Erythroblast (primary cell): ENCODE measurements at regions not wholly inside any gene's neighbourhood (a gene's known extent, or its start where the extent isn't known, plus 50 kb on each side); places are given as distances from the start of the nearest gene placed in this dataset.

Source experiments
- GATA1 ChIP-seq: IDR thresholded peaks from 2 replicates; pipeline ENCODE4 v1.6.1; 2011; ENCODE audit warnings: low read depth, mild to moderate bottlenecking, control low read depth, low read length, moderate library complexity
- POLR2A ChIP-seq: IDR thresholded peaks from 2 replicates; pipeline ENCODE4 v1.6.1; 2011; ENCODE audit warnings: mild to moderate bottlenecking, low read length

DNA sequence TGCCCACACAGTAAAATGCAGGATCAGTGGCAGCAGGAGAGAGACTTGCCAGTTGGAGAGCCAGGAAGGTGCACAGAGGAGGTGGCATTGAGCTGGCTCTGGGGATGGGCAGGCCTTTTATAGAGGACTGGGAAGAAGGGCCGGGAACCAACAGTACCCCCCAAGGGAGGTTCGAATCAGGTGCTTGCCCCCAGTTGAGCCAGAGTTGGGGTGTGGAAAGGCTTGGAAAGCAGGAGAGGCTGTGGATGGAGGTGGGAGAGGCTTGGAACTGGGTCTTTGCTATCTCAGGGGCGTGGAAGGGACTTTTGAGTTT lies 107.6 kb downstream of the KLF13 start:
- TF ChIP-seq POLR2A (no peak), GATA1 (no peak)
